GM19043 (cell line): ENCODE measurements at regions not wholly inside any gene's neighbourhood (a gene's known extent, or its start where the extent isn't known, plus 50 kb on each side); places are given as distances from the start of the nearest gene placed in this dataset.

ENCODE experiments used
- ATAC-seq: cut with Tn5 transposase; IDR thresholded peaks from one replicate; pipeline ENCODE4 v1.9.1; 2021; ENCODE audit warnings: low read depth; ENCODE audit not compliant: unreplicated experiment

DNA sequence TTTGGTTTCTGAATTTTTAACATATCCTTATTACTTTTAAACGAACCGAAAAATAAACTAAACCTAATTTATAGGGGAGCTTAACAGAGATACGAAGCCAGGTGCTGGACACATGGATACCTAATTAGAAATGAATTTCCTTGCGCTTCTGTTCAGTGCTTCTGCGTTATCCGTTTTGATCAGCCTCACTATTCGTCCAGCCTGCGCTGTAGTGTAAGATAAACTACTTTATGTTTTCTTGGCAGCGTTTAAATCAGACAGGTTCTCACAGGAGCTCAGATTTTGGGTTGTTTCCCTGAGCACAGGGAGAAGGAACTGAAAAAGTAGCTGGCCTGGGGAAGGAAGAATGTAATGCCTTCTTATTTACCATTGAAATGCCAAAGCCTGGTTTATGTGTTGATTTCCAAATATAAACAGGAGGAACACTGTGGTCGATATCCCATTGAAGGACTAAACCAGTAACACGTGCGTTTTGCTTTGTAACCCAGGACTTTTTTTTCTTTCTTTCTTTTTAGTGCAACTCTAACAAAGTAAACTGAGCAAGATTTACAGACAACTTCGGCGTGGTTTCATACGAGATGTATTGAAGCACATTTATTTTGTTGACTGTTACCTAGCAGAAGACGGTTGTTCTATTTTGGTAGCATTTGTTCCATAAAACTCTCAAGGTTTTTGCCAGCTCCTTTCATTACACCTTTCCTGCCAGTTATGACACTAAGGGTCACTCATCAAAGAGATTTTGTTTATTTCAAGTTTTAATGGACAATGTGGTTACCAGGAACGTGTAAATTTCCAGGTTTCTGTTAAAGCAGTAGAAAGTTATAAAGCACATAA lies 214.8 kb upstream of the HEY2 start:
- no peak for ATAC-seq

DNA sequence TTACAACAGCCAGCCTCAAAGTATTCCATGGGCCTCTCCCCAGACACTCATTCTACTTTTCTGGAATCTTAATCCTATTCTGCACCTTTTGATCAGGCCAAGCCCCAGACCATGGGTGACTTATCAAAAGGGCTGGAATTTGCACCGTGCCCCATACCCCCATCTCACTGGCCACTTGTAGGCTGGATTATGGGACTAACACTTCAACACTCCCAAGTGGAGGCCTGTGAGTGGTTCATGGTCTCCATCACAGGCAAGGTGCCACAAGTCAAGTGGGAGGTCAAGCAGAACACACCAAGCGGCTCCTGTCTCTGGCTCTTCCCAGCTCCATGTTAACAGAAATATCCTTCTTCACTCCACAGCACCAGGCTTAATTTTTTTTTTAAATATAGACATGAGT lies 212.3 kb upstream of the HEY2 start:
- no peak for ATAC-seq

DNA sequence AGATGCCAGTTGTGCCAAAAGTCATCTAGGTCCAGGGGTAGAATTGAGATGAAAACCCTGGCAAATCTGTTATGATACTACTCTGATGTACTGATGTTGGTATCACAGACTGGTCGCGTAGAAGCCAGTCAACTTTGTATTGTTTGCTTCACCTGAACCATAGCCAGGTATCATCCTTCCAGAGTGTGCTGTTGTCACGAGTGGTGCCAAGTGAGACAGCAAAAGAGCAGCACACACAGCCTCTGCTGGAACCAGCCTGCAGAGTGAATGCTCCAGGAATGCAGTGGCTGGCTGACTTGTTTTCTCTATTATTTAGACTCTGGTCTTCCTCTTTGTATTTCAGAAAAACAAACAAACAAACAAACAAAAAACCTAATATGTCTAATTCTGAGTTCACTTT lies 209.5 kb upstream of the HEY2 start:
- ATAC-seq, result no peak

DNA sequence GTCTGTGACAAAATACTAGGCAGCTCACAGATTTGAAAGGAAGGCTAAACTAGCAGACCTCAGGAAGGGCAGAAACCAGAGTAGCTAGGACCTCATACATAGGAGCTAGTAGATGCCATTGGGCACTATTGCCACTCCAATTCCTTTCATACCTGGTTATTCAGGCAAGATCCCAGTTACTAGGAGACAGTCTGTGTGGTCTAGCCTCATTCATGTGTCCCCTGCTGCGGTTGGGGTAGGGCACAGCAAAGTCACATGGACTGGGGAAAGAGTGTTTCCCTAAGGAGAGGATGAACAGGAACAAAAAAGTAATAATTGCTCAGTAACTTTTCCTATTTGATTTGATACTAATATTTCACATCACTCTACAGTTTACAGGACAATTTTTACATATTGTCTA lies 204.6 kb upstream of the HEY2 start:
- no peak for ATAC-seq

DNA sequence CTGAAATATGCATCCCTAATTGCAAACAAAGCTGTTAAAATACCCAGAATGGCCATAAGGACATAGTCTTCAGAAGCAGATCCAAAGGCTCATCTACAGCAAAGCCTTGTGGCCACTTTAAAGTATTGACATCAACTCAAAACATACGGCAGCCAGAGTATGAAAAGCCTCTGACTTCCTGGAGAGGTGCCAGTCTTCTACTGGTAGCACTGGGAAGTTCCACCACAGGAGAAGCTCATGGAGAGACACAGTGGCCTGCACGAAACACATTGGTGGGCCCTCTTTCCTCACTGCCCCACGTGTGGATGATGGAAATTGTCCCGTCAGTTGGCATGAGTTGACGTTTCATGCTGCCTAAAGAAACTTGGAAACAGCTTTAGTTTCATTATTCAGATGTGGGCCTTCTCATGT lies 202.6 kb upstream of the HEY2 start:
- ATAC-seq, result no peak

DNA sequence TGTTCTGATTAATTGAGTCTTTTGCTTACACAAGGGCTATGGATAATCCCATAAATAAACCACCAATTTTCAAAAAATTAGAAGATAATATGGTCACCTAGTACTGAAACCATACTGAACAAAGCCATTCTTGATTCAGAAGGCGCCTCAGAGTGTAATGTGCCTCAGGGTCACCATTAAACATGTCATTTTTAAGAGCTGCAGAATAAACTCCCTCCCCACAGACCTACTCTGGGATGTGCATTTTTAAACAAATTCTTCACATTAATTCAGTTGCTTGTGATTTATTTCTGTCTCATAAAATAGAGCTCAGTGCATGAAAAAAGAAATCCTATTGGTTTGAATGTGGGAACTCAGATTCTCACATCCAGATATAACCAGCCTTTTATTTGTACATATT lies 202.1 kb upstream of the HEY2 start:
- ATAC-seq, result no peak

DNA sequence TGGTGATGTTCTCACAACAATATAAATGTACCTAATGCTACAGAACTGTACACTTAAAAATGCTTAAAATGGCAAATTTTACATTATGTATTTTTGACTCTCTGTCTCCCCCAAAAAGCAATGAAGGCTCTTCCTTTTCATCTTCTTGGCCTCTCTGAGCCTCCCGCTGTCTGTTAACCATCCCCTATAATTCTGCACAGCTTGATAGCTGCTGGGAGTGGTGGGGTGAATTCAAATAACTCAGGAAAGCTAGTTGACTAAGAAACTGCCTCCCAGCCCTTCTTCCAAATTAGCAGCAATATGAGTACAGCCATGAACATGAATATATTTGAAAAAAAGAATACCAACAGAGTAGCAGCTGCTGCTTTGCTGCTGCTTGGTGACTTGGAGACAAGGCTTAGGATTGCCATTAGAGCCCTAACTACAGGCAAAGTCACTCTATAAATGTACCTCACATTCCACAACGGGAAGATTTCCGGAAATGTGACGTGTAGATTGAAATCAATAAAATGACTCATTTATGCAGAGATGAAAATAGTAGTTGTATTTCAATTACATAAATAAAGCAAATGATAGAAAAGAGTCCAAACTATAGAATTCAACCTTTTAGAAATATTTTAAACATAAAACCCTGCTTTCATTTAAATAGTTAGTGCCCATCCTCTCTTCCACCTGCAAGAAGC lies 200.1 kb upstream of the HEY2 start:
- no peak for ATAC-seq

DNA sequence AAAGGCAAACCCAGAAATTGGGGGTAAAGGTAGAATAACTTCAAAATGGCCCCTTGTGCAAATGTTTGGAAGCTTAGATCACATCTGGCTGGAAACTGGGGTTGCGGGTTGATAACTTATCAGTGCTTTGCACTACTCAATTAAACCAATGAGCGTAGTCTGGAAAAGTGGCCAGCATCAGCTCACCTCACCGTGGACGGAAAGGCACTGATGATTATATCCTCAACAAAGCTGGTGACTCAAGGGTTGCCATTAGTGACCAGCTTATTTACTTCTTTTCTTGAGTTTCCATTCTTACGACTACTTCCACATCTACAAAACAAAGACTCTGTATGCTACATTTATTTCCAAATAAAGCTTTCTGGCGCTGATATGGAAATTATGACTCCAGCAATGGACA lies 198.5 kb upstream of the HEY2 start:
- no peak for ATAC-seq

DNA sequence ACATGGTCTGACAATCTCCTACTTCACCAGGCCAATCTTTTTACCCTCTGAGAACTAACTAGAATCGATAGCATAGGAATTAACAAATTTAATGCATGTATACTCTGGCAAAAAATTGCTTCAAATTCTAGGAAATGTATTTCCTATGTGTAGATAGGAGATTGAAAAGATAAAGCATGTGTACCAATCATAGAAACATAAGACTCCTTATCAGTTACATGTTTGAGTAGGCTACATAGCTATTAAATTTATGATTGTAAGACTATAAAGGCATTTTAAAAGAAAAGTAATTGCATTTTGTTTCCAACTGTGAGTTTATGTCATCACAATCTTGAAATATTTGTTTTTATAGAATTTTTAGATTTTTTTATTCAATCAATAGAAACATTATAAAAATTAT lies 196.6 kb upstream of the HEY2 start:
- ATAC-seq, result no peak

DNA sequence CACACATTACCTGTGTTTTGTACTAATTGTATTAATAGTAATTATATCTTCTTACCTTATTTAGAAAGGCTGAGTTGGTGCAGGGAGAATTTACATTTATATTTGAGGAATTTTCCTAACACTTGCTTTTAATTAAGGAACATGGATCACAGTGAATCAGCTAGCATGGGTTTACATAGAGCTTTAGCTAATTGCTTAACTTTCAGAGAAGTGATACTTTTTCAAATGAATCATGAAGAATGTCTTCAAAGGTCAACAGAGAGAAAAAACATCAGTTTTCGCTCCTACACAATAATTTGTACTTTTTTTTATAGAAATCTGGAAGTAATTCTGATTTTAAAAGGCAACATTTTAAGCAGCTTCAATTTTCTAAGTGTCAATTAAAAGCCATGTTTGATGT lies 195.0 kb upstream of the HEY2 start:
- no peak for ATAC-seq

DNA sequence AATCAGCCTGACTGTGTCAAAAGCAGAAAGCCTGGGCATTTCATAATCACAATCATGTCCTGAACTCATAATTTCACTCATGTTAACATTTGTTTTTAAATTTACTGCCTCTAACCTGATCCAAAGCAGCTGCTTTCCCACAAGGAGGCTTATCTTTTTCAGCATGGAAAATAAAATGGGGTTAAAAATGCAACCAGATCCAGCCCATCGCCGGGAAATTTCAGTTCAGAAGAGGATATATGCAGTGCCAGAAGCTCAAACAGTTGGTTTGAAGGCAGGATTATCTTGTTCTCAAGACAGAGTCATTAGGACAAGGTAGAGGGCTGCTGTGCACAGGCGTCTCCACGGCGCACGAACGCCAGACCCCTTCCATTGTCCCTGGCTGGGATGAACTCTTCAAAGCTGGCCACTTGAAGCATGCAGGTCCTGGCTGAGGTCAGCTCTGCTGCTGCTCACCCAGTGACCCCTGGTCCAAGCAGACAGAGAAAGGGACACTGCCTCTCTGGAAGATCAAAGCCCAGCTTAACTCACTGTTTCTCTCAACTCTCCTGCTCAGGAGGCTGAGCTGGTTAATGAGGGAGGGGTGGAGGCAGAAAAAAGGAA lies 191.1 kb upstream of the HEY2 start:
- ATAC-seq, result no peak

DNA sequence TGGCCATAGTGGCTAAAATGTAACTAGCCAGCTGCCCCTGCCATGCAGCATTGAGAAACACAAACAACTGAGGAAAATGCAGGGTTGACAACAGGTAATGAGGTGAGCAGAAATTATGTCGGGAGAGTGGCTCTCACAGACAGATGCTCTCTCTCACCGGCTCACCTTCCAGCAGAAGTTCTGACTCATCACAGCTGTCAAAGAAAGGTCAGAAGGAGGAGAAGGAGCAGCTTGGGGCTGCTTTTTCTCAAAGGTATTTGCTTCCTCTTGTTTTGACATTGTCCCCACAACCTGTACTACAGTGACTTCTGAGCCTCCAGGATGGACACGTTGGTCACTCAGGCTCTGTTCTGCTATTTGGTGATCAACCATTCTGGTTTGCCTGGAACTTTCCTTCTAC lies 190.5 kb upstream of the HEY2 start:
- ATAC-seq, result no peak

DNA sequence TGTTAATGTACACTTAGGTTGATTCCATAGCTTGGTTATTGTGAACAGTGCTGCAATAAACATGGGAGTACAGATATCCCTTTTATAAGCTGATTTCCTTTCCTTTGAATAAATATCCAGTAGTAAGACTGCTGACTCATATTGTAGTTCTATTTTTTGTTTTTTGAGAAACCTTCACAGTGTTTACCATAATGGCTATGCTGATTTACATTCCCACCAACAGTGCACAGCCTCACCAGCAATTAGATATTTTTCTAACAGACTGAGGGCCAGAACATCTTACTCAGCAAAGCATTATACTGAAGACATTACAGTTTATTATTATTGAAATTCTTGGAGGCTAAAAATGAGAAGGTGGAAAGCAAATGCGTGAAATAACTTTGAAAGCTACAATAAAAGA lies 187.3 kb upstream of the HEY2 start:
- no peak for ATAC-seq

DNA sequence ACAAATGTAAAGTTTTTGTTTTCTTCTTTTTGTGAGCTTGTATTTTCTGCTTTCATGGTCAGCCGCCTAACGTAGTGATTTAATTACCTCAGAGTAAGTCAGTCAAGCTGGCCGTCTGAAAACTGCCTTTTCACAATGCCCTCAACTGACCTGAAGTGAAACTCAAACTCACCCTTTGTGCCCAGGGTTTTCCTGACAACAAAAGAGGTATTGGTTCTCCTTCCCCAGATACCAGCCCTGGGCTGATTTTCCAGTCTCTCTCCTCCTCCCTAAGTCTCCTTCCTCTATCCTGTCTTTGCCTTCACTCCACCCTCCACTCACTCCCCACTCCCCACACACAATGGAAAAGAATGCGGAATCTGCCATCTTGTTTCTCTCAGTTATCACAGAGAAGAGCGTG lies 184.5 kb upstream of the HEY2 start:
- ATAC-seq, result no peak

DNA sequence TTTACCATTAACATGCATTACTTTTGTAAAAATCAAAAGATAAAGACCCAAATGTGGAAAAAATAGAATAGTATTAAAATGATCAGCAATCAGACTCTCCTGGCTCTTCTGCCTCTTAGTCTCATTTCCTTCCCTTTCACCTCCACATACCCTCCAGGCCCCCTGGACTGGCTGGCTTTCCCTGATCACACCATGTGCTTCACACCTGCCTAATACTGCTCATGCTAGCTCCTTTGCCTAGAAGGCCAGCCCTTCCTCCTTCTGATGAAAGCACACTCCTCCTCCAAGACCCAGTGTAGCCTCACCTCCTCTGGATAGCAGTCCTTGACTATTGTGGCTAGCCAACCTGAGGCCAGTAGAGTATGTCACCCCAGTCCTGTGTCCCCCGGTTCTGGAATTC lies 182.0 kb upstream of the HEY2 start:
- ATAC-seq, result no peak

DNA sequence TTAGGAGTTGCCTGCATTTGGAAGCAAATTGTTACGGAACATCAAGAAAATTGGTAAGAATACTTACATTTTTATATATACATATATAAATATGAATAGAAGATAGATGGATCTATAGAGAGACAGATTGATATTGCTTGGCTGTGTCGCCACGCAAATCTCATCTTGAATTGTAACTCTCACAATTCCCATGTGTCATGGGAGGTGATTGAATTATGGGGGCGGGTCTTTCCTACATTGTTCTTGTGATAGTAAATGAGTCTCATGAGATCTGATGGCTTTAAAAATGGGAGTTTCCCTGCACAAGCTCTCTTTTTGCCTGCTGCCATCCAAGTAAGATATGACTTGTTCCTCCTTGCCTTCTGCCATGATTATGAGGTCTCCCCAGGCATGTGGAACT lies 180.8 kb upstream of the HEY2 start:
- ATAC-seq, result no peak

DNA sequence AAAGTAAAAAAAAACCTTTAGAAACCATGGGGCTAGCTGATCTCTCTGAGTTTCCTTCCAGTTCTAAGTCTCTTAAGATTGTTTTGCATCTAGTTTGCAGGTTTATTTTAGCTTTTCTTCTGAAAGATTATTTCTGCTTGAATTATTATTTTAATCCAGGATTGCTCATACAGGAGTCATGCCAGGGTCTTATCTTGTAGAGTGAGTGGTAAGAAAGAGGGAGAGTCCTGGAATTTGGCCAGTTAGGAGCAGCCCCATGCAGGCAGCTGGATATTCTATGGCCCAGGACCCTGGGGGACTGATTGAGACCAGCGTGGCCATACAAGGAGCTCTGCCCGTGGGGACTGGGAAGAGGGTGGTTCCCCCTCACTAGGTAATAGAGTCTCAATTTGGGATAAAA lies 178.9 kb upstream of the HEY2 start:
- no peak for ATAC-seq

DNA sequence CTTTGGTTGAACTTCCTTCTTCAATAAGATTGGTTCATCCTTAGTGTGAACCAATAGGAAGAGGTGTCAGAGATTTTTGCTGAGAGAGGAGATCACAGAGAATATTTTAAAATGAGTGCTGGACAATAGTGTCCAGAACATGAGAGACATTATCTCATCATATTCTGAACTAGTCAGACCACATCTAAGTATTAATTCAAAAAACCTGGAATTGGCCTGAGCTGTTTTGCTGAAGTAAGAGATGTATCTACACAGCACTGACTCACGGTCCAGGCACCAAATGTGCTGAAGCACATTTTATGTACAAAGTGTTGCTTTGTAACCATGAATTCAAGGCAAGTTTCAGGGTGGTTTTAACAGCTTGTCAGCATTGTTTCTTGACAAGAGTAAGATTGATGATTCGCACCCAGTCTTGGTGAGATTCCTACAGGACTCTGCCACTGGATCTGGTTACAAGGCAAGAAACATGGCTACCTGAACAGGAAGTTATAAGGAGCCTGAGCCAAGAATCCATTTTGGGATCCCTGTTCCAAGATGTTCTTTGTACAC lies 178.2 kb upstream of the HEY2 start:
- no peak for ATAC-seq

DNA sequence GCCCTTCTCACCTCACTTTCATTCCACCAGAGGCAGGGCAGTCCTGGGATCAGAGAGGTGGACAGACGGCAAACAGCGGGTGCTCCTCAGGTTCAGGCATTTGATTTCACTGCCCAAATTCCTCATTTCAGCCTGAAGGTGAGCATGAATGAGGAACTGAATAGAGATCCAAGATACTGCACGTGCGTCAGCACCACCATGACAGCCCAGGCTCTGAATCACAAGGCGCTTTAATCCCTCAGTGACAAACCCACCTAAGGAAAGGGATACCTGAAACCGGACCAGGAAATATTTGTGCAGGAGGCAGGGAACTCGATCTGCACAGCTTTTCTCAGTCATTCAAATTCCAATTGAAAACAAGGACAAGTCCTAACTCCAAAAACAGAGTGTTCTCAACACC lies 174.8 kb upstream of the HEY2 start:
- no peak for ATAC-seq

DNA sequence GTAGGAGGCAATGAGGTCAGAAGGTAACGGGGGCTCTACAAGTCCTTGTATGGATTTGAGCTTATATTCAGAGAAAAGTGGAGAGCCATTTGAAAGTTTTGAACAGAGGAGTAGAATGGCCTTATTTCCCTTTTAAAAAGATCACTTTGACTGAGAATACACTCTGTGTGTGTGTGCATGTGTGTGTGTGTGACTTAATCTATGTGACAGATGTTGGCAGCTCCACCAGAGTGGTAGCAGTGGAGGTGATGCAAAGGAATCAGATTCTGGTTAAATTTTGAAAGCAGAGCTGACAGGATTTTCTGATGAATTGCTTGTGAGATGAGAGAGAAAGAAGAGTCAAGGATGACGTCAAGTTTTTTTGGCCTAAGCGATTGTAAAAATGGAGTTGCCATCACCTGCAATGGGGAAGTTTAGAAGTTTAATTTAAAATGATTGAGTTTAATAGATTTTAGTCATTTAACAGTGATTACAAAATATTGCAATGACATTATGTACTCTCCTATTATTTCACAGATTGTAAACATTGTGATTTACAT lies 172.2 kb upstream of the HEY2 start:
- no peak for ATAC-seq

DNA sequence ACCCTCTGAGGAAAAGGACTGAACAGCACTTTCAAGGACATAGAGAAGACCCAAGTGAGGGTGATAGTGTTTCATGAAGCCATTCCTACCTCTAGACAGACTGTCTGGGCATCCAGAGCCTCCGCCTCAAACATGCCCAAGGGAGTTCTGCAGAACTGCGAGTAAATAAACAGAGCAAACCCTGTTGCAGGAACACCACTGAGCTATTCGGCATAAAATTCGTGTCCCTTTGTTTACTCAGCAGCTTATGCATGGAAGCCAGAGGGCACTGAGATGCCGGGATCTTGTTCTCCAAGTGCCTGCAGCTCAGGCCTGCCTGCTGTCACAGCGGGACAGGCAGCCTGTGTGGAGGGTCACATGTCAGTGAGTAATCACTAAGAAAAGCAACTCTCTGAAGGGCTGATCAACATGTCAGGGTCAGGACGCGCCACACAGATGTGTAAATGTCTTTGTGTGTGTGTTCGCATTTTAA lies 164.9 kb upstream of the HEY2 start:
- ATAC-seq, result no peak
